ENCODE measurements at regions not wholly inside any gene's neighbourhood (a gene's known extent, or its start where the extent isn't known, plus 50 kb on each side); places are given as distances from the start of the nearest gene placed in this dataset.

DNA sequence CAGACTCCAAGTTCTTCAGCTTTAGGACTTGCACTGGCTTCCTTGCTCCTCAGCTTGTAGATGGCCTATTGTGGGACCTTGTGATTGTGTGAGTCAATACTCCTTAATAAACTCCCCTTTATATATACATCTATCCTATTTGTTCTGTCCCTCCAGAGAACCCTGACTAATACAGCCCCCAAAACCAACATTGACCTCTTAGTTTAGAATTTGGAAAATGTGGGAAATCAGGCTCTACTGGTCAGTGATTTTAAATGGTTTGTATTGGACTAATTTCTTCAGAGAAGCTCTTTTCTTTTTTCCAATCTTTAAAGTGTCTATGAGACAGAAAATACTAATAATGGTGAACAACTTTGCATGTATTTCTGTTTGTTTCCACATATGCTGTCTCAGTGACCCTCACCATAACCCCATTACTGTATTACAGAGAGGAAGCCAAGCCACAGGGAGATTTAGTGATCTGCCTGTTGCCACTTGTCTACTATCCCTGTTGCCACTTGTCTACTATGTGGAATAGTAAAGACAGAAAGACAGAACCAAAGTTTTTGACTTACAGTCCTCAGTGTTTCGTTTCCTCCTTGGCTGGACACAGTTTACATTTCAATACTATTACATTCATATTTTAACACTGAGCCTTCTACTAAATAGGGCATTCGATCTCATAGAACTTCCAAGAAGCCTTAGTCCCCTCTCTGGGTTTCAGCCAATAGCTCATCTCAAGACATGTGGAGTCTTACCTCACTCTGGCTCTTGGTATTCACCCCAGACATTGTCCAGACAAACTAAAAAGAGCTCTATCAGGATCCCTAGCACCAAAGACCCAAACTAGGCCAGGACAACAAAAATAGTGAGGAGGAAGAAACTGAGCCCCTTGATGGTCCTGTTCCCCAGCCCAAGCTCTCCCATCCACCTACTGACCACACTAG, 121.0 kb downstream of the AKR1D1 start:
- DNase-seq: no peak

DNA sequence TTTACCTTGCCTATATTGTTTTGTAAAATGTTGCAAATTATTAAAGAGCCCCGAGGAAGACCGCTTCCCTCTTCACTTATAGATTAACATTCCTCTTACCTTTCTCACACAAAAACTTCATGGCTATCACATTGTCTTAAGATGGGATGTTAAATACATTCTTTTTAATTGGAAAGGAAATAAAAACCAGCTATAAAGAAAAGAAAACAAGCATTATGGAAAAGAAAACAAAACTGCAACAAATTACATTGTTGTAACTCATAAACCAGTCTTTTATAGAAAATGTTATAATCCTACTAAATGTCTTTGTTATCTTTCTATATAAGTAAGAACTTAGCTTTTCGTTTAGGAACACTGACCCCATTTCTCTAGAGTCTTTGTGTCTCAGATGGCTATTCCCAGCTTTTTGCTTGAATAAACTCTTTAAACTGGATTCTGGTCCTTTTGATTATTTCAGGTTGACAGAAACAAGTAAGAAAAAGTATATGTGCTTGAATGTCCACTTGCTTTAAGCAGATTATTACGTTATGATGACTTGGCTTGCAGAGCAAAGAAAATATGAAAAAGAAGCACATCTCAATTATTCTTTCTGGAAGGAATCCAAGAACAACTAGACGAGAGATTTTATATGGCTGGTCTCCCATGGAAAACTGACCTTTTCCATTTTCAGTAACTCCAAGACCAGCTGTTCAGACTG, 128.2 kb downstream of the AKR1D1 start:
- DNase-seq: no peak
- Histone ChIP-seq H3K4me3 (ENCODE audit: low read depth, low read length) (no peak overlapping the region), H3K9me3 (no peaks in the 10 kb centered on the region), H3K36me3 (no peaks in the 10 kb centered on the region), H3K27me3 (no peaks in the 10 kb centered on the region), H3K4me1 (peaks cover 4% of the 10 kb centered on the region)
- TF ChIP-seq, protein P1, sequence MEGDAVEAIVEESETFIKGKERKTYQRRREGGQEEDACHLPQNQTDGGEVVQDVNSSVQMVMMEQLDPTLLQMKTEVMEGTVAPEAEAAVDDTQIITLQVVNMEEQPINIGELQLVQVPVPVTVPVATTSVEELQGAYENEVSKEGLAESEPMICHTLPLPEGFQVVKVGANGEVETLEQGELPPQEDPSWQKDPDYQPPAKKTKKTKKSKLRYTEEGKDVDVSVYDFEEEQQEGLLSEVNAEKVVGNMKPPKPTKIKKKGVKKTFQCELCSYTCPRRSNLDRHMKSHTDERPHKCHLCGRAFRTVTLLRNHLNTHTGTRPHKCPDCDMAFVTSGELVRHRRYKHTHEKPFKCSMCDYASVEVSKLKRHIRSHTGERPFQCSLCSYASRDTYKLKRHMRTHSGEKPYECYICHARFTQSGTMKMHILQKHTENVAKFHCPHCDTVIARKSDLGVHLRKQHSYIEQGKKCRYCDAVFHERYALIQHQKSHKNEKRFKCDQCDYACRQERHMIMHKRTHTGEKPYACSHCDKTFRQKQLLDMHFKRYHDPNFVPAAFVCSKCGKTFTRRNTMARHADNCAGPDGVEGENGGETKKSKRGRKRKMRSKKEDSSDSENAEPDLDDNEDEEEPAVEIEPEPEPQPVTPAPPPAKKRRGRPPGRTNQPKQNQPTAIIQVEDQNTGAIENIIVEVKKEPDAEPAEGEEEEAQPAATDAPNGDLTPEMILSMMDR (IDR thresholded peaks at IDR 0.05; ENCODE audit: low read depth, low read length): no peak

More for the DNA sequence above, 121.0 kb downstream of the AKR1D1 start:
- Histone ChIP-seq H3K27me3 (no peaks in the 10 kb centered on the region), H3K4me1 (no peaks in the 10 kb centered on the region), H3K4me3 (ENCODE audit: low read depth, low read length) (no peak overlapping the region), H3K36me3 (no peaks in the 10 kb centered on the region), H3K9me3 (no peaks in the 10 kb centered on the region)
- TF ChIP-seq, protein P1 (IDR thresholded peaks at IDR 0.05; ENCODE audit: low read depth, low read length): no peak

- no peaks in the 10 kb centered on the region for H3K27me3 ChIP-seq
- H3K4me1 ChIP-seq: peaks cover 4% of the 10 kb centered on the region
- TF ChIP-seq, protein P1 (IDR thresholded peaks at IDR 0.05; ENCODE audit: low read depth, low read length): no peak
- DNase-seq: no peak
- no peaks in the 10 kb centered on the region for H3K9me3 ChIP-seq
- no peak overlapping the region for H3K4me3 ChIP-seq (ENCODE audit: low read depth, low read length)
- no peaks in the 10 kb centered on the region for H3K36me3 ChIP-seq
Observed at GRCh38 chr7:138204982-138205298, 128.7 kb downstream of the AKR1D1 start.

GRCh38 chr7:138205614-138206150, 129.4 kb downstream of the AKR1D1 start:
- Histone ChIP-seq H3K27me3 (no peaks in the 10 kb centered on the region), H3K9me3 (no peaks in the 10 kb centered on the region), H3K4me3 (ENCODE audit: low read depth, low read length) (no peak overlapping the region), H3K4me1 (peaks cover 4% of the 10 kb centered on the region), H3K36me3 (no peaks in the 10 kb centered on the region)
- no peak for DNase-seq
- TF ChIP-seq, protein P1 (IDR thresholded peaks at IDR 0.05; ENCODE audit: low read depth, low read length): no peak

- H3K4me3 ChIP-seq (ENCODE audit: low read depth, low read length): no peak overlapping the region
- no peaks in the 10 kb centered on the region for H3K9me3 ChIP-seq
- H3K27me3 ChIP-seq: no peaks in the 10 kb centered on the region
- TF ChIP-seq, protein P1 (IDR thresholded peaks at IDR 0.05; ENCODE audit: low read depth, low read length): no peak
- H3K36me3 ChIP-seq: no peaks in the 10 kb centered on the region
- no peak for DNase-seq
- peaks cover 4% of the 10 kb centered on the region for H3K4me1 ChIP-seq
Observed at GRCh38 chr7:138207555-138207971, 131.3 kb downstream of the AKR1D1 start.
